Esophagus (tissue), 2 donors: ENCODE measurements at regions not wholly inside any gene's neighbourhood (a gene's known extent, or its start where the extent isn't known, plus 50 kb on each side); places are given as distances from the start of the nearest gene placed in this dataset.

Experiments used
- H3K27ac ChIP-seq, 2 donors: one replicate each; pipeline ENCODE4 v1.5.1; 2013; ENCODE audit warnings: low read depth in 2 of 2, mild to moderate bottlenecking in 2 of 2, inconsistent platforms in 1 of 2, low read length in 1 of 2, moderate library complexity in 1 of 2
- H3K27me3 ChIP-seq, 2 donors: one replicate each; pipeline ENCODE4 v1.6.1; 2013; ENCODE audit warnings: low read length in 2 of 2, control low read depth in 1 of 2, mild to moderate bottlenecking in 1 of 2; ENCODE audit not compliant: insufficient read depth in 2 of 2, control insufficient read depth in 1 of 2
- H3K36me3 ChIP-seq, 2 donors: one replicate each; pipeline ENCODE4 v1.6.1; 2013; ENCODE audit warnings: low read length in 1 of 2; ENCODE audit not compliant: control insufficient read depth in 2 of 2, insufficient read depth in 2 of 2
- H3K4me1 ChIP-seq, 2 donors: one replicate each; pipeline ENCODE4 v1.6.1; 2013; ENCODE audit warnings: low read length in 1 of 2; ENCODE audit not compliant: control insufficient read depth in 2 of 2, insufficient read depth in 2 of 2
- H3K4me3 ChIP-seq, 2 donors: one replicate each; pipeline ENCODE4 v1.5.1; 2013; ENCODE audit warnings: low read length in 2 of 2, mild to moderate bottlenecking in 2 of 2, low read depth in 1 of 2, moderate library complexity in 1 of 2
- H3K9me3 ChIP-seq, 2 donors: one replicate each; pipeline ENCODE4 v1.6.1; 2013; ENCODE audit warnings: mild to moderate bottlenecking in 2 of 2, low read depth in 1 of 2, low read length in 1 of 2, moderate library complexity in 1 of 2; ENCODE audit not compliant: control insufficient read depth in 2 of 2, insufficient read depth in 1 of 2
- WGBS, 2 donors: extraction: QIAGEN DNeasy Blood & Tissue Kit; methylation state at CpG; one replicate each; pipeline ENCODE4 v1.1.7; 2013; 5-methylcytosine and 5-hydroxymethylcytosine counted together
- donor health status: healthy with polysubstance abuse.
- donor health status: Bipolar disorder and iron deficiency.

GRCh38 chr16:86669937-86670749, 91.8 kb downstream of the FOXL1 start:
- Histone ChIP-seq H3K4me3 (no peak overlapping the region), H3K27me3 (no peaks in the 10 kb centered on the region), H3K36me3 (no peaks in the 10 kb centered on the region), H3K9me3 (peaks cover 0 to 8% of the 10 kb centered on the region in 2 donors), H3K27ac (no peak overlapping the region), H3K4me1 (peaks cover 0 to 2% of the 10 kb centered on the region in 2 donors)
- 54 to 56% methylated on average over 30 of the region's 30 CpGs for WGBS, 2 donors

DNA sequence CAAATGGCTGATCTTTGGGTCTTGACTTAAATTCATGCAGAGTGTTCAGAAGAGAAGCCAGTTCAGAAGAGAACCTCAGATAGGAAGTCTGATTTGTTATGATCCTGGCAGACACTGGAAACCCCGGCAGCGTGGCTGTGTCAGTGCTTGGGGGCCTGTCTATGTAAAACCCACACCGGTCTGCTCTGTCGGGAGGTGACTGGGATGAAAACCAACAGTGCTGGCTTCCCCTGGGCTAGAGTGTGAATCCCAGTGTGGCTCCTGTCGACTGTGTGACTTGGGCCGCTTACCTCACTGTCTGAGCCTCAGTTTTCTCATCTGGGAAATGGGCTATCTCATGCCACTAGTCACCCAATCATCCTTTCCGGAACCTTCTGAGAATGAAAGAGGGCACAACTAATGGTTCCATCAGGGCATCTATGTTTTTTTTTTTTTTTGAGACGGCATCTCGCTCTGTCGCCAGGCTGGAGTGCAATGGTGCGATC, 92.4 kb downstream of the FOXL1 start:
- Histone ChIP-seq H3K27me3 (no peaks in the 10 kb centered on the region), H3K9me3 (peaks cover 0 to 8% of the 10 kb centered on the region in 2 donors), H3K4me1 (no peaks in the 10 kb centered on the region), H3K4me3 (no peak overlapping the region), H3K27ac (no peak overlapping the region), H3K36me3 (no peaks in the 10 kb centered on the region)
- 83 to 88% methylated on average over 11 of the region's 11 CpGs for WGBS, 2 donors

- H3K4me1 ChIP-seq = no peaks in the 10 kb centered on the region
- H3K4me3 ChIP-seq = no peak overlapping the region
- no peak overlapping the region for H3K27ac ChIP-seq
- no peaks in the 10 kb centered on the region for H3K27me3 ChIP-seq
- H3K9me3 ChIP-seq = peaks cover 0 to 8% of the 10 kb centered on the region in 2 donors
- WGBS, 2 donors = 47 to 56% methylated on average over 15 of the region's 15 CpGs
- H3K36me3 ChIP-seq = no peaks in the 10 kb centered on the region
Measured at GRCh38 chr16:86671486-86672178, 93.3 kb downstream of the FOXL1 start.

DNA sequence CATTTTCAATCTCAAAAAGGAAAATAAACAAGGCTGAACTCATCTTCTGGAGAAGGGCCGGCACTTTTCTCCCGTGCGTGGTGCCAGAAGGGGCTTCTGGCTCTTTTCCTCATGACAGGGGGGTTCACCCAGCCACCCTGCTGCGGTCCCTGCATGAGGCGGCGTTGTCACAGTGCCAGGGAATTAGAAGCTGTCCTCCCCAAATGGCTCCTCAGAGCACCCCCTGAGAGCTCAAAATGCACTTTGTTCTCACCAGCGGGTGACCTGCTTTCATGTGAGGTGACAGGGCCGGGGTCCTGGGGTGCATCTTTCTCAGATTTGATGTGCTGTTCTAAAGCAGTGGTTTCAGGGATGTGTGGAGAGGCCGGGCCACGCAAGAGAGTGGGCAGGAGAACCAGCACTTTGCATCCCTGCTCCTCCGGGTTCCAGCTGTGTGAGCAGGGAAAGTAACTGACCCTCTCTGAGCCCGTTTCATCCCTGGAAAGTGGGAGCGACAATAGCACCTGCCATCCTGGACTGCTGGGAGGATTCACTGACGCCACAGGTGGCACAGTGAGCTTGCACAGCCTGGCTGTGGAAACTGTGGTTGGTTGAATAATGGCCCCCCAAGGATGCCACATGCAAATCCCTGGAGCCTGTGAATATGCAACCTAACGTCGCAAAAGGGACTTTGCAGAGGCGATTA, 94.0 kb downstream of the FOXL1 start:
- H3K27me3 ChIP-seq = no peaks in the 10 kb centered on the region

GRCh38 chr16:86673090-86673955, 95.0 kb downstream of the FOXL1 start:
- no peak overlapping the region for H3K27ac ChIP-seq
- H3K4me1 ChIP-seq = no peaks in the 10 kb centered on the region
- H3K9me3 ChIP-seq = peaks cover 0 to 8% of the 10 kb centered on the region in 2 donors
- H3K36me3 ChIP-seq = no peaks in the 10 kb centered on the region
- no peak overlapping the region for H3K4me3 ChIP-seq
- H3K27me3 ChIP-seq = no peaks in the 10 kb centered on the region
- WGBS, 2 donors = 90 to 94% methylated on average over 4 of the region's 4 CpGs

More for the DNA sequence above, 94.0 kb downstream of the FOXL1 start:
- 72 to 76% methylated on average over 17 of the region's 17 CpGs for WGBS, 2 donors
- H3K4me3 ChIP-seq = no peak overlapping the region
- H3K9me3 ChIP-seq = peaks cover 0 to 8% of the 10 kb centered on the region in 2 donors
- H3K4me1 ChIP-seq = no peaks in the 10 kb centered on the region
- H3K36me3 ChIP-seq = no peaks in the 10 kb centered on the region
- H3K27ac ChIP-seq = no peak overlapping the region

- Histone ChIP-seq H3K4me3 (no peak overlapping the region), H3K27ac (no peak overlapping the region), H3K9me3 (peaks cover 0 to 8% of the 10 kb centered on the region in 2 donors), H3K4me1 (no peaks in the 10 kb centered on the region), H3K27me3 (no peaks in the 10 kb centered on the region), H3K36me3 (no peaks in the 10 kb centered on the region)
- 93 to 96% methylated on average over 3 of the region's 3 CpGs for WGBS, 2 donors
Measured at GRCh38 chr16:86673956-86674453, 95.7 kb downstream of the FOXL1 start.

DNA sequence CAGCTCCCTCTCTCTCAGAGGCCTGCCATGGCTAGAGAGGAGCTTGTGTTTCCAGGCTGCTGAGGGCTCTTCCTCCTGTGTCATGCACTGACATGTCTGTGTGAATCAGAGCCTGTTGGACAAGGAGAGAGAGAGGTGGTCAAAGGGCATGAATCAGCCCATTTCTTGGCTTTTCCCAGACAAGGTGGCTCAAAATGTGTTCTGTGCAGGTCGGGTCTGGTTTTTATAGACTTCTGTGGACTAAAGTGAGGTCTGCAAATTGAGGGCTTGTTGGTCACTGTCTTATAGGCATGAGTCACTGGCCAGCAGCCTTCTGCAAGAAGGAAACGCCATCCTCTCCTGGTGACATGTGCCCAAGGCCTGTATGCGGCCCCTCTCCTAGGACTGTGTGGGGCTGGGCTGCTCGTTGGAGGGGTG, 97.9 kb downstream of the FOXL1 start:
- Histone ChIP-seq H3K27me3 (no peaks in the 10 kb centered on the region), H3K4me1 (no peaks in the 10 kb centered on the region), H3K9me3 (peaks cover 0 to 8% of the 10 kb centered on the region in 2 donors), H3K4me3 (no peak overlapping the region), H3K36me3 (no peaks in the 10 kb centered on the region), H3K27ac (no peak overlapping the region)
- WGBS, 2 donors = 66 to 71% methylated on average over 4 of the region's 4 CpGs

GRCh38 chr16:86679490-86679889, 101.1 kb downstream of the FOXL1 start:
- WGBS, 2 donors = 67 to 76% methylated on average over 2 of the region's 2 CpGs
- Histone ChIP-seq H3K9me3 (no peaks in the 10 kb centered on the region), H3K36me3 (no peaks in the 10 kb centered on the region), H3K27ac (no peak overlapping the region), H3K4me3 (no peak overlapping the region), H3K4me1 (peaks cover 0 to 3% of the 10 kb centered on the region in 2 donors), H3K27me3 (no peaks in the 10 kb centered on the region)
